NCI-H2196 treated with DMSO at 0.1 percent for 48 hours (cell line): ENCODE measurements at regions not wholly inside any gene's neighbourhood (a gene's known extent, or its start where the extent isn't known, plus 50 kb on each side); places are given as distances from the start of the nearest gene placed in this dataset.

Source experiments
- DNase-seq: peaks from one replicate; lab custom pipeline; 2025; ENCODE audit not compliant: unreplicated experiment; lab: John Stamatoyannopoulos, UW

DNA sequence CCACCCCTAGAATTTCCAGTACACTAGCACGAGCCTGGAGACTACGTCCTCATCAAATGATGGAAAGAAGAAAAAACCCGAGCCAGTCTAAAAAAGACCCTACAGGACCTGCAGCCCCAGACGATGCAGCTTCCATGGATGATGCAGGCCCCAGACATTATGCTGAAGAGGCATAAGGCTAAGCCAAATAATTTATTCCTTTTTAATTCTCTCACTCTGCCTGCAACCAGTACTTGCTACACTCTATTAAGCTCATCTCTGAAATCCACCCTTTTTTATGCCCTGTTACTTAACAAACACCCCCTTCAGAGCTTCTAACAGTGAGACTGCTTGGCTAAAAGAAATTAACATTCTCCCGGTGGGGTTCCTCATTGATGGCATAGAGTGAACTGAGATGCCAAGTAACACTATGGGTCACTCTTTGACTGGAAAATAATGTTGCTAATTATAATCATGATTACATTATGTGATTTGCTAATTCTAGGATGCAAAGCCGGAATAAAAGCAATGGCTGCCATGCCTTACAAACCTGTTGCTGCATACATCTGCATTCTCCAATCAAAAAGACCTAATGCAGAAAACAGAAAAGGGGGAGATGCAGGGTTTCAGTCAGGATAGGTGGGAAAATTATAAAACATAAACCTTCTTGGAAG, 1462.4 kb downstream of the UQCRFS1 start:
- DNase-seq: no peak

DNA sequence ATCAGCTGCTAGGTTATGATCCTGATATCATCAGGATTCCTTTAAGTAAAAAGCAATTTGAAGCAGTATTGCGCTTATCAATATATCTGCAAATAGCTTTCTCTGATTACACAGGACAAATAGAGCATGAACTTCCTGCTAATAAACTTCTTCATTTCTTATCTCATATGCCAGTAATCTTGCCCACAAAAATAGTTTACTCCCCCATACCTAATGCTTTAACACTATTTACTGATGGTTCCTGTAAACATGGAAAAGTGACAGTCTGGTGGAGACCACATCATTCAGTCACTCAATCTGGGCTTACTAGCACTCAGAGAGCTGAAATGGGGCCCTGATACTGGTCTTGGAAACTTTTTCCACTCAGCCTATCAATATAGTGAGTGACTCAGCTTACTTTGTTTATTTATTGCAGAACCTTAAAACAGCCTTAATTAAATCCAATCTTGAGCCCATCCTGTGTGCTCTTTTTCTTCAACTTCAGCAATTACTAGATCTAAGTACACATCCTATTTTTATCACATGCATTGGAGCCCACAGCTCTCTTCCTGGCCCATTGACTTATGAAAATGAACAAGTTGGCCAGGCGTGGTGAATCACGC, 1464.3 kb downstream of the UQCRFS1 start:
- no peak for DNase-seq

DNA sequence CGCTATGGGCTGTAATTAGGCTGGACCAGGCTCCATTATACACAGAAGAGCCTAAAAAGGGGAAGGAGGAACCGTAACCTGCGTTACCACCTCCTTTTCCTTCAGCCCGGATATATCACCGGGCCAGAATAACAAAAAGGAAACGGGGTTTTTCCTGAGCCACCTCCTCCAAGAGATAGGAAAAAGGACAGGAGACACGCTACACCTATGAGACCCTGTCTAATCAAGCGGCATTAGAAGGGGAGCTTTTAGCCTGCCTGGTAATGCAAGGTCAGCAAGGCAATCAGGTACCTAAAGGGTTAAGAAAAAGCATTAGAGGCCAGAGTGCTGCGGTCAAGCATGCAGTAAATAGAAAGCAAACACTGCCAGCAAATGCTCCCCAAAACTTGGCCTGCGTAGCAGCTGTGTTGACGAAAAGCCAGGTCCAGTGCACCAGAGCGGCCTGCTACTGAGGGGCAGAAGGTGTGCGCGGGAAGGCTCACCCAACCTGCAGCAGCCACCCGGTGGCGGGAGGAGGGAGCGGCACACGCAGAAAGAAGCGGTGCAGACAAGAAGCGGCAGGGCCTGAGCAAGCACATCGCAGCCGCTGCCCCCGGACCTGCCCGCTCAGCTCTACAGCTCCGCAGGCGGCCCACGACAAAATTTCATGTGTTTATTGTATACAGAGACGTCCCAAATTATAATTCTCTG, 1466.1 kb downstream of the UQCRFS1 start:
- DNase-seq: no peak

DNA sequence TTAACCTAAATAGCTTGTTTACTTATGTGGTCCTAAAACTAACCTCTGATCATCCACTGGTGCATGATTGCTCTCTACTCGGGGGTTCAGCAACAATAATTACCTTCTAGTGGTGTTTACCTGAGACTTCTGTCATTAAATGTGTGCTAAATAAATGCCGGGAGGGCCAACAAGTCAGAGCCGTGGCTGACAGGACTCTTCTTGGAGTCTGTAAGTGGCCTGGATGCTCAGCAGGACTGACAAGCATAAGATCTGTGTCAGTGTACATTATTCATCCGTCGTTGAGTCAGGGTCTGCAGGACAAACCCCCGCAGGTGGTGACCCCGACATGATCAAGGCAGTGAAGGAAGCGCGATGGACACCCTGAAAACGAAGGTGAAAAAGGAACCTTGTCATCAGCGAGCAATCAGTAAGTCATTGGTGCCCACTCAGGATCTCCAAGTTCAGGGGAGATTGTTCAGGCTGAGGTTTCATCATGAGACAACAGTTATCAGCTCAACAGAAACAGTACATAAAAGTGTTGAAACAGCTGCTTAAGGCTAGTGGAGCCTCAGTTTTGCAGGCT, 1466.9 kb downstream of the UQCRFS1 start:
- DNase-seq: no peak

DNA sequence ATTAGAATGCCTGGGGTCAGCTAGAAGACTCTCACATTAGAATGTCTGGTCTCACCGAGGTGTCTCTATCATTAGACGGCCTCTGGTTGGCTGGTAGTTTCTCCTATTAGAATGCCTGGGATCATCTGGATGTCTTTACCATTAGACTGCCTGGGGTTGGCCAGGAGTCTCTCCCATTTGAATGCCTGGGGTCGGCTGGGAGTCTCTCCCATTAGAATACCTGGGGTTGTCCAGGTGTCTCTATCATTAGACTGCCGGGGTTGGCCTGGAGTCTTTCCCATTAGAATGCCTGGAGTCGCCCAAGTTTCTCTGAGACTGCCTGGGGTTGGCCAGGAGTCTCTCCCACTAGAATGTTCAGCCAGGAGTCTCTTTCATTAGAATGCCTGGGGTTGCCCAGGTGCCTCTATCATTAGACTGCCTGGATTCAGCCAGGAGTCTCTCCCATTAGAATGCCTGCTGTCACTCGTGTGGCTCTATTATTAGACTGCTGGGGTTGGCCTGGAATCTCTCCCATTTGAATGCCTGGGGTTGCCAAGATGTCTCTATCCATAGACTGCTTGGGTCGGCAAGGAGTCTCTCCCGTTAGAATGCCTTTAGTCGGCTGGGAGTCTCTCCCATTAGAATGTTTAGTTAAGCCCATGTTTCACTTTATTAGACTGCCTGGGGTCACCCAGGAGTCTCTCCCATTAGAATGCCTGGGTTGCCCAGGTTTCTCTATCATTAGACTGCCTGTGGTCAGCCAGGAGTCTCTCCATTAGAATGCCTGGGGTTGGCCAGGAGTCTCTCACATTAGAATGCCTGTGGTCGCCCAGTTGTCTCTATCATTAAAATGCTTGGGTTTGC, 1467.8 kb downstream of the UQCRFS1 start:
- DNase-seq: no peak

DNA sequence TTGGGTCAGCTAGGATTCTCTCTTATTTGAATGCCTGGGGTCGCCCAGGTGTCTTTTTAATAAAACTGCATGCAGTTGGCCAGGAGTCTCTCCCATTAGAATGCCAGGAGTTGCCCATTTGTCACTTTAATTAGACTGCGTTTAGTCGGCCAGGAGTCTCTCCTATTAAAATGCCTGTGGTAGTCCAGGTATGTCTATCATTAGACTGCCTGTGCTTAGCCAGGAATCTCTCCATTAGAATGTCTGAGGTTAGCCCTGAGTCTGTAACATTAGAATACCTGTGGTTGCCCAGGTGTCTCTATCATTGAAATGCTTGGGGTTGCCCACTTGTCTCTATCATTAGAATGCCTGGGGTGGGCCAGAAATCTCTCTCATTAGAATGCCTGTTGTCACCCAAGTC, 1470.9 kb downstream of the UQCRFS1 start:
- DNase-seq: no peak

DNA sequence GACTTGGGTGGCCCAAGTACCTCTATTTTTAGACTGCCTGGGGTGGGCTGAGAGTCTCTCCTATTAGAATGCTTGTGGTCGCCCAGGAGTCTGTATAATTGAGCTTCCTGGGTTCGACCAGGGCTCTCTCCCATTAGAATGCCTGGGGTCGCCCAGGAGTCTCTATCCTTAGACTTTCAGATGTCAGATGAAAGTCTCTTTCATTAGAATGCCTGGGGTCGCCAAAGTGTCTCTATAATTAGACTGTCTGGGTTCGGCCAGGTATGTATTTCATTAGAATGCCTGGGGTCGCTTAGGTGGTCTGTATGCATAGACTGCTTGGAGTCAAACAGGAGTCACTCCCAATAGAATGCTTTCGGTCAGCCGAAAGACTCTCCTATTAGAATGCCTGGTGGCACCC, 1471.7 kb downstream of the UQCRFS1 start:
- DNase-seq: no peak

DNA sequence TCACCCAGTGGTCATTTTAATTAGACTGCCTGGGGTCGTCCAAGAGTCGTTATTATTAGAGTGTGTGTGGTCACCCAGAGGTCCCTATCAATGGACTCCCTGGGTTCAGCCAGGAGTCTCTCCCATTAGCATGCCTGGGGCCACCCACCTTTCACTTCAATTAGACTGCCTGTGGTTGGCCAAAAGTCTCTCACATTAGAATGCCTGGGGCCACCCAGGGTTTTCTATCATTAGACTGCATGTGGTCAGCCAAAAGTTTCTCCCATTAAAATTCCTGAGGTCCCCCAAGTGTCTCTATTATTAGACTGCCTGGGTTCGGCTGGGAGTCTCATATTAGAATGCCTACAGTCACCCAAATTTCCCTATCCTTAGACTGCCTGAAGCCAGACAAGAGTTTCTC, 1472.6 kb downstream of the UQCRFS1 start:
- DNase-seq: no peak

DNA sequence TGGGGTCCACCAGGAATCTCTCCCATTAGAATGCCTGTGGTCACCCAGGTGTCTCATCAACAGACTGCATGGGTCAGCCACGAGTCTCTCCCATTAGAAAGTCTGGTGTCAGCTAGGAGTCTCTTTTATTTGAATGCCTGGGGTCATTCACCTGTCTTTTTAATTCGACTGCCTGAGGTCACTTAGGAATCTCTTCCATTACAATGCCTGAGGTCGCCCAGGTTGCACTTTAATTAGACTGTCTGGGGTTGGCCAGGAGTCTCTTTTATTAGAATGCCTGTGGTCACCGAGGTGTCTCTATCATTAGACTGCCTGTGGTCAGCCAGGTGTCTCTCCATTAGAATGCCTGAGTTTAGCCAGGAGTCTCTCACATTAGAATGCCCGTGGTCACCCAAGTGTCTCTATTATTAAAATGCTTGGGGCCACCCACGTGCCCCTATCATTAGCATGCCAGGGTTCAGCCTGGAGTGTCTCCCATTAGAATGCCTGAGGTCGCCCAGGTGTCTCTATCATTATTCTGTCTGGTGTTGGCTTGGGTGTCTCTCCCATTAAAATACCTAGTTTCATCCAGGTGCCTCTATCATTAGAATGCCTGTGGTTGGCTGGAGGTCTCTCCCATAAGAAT, 1474.3 kb downstream of the UQCRFS1 start:
- no peak for DNase-seq

DNA sequence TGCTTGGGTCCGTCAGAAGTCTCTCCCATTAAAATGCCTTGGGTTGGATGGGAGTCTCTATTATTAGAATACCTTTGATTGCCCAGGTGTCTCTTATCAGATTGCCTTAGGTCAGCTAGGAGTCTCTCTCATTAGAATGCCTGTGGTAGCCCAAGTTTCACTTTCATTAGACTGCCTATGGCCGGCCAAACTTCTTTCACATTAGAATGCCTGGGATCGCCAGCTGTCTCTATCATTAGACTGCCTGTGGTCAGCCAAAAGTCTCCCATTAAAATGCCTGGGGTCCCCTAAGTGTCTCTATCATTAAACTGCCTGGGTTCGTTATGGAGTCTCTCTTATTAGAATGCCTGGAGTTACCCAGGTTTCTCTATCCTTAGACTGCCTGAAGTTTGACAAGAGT, 1476.7 kb downstream of the UQCRFS1 start:
- DNase-seq: no peak

DNA sequence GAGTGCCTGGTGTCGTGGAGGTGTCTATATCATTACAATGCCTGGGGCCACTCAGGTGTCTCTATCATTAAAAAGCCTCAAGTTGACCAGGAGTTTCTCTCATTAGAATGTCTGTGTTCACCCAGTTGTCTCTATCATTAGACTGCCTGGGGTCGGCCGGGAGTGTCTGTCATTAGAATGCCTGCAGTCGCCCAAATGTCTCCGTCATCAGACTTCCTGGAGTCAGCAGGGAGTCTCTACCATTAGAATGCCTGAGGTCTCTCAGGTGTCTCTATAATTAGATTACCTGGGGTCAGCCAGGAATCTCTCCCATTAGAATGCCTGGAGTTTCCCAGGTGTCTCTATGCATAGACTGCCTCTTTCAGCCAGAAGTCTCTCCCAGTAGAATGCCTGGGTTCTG, 1477.6 kb downstream of the UQCRFS1 start:
- DNase-seq: no peak

DNA sequence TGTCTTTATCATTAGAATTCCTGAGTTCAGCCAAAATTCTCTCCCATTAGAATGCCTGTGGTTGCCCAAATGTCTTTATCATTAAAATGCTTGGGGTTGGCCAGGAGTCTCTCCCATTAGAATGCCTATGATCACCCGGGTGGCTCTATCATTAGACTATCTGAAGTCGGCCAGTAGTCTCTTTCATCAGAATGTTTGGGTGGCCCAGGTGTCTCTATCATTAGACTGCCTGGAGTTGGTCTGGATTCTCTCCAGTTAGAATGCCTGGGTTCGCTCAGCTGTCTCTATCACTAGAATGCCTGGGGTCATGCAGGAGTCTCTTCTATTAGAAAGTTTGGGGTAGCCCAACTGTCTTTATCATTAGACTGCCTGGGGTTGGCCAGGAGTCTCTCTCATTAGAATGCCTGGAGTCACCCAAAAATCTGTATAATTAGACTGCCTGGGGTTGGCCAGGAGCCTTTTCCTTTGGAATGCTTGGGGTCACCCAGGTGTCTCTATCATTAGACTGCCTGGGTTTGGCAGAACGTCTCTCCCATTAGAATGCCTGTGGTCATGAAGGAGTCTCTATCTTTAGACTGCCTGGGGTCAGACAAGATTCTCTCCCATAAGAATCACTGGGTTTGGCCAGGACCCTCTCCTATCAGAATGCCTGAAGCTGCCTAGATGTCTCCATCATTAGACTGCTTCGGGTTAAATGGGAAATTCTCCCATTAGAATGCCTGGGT, 1478.3 kb downstream of the UQCRFS1 start:
- no peak for DNase-seq

DNA sequence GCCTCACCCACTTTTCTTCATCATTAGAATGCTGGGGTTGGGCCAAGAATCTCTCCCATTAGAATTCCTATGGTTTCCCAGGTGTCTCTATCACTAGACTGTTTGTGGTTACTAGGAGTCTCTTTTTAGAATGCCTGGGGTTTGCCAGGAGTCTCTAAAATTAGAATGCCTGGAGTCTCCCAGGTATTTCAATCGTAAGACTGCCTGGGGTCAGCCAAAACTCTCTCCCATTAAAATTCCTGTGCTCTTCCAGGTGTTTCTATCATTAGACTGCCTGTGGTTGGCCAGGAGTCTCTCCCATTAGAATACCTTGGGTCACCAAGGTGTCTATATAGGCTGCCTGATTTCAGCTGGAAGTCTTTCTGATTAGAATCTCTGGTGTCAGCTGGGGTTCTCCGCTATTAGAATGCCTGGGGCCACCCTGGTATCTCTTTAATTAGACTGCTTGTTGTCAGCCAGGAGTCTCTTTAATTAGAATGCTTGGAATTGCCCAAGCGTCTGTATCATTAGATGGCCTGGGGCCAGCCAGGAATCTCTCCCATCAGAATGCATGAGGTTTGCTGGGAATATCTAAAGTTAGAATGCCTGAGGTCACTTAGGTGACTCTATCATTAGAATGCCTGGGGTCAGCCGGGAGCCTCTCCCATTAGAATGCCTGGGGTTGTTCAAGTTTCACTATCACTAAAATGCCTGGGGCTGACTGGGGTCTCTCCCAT, 1479.2 kb downstream of the UQCRFS1 start:
- DNase-seq: no peak

DNA sequence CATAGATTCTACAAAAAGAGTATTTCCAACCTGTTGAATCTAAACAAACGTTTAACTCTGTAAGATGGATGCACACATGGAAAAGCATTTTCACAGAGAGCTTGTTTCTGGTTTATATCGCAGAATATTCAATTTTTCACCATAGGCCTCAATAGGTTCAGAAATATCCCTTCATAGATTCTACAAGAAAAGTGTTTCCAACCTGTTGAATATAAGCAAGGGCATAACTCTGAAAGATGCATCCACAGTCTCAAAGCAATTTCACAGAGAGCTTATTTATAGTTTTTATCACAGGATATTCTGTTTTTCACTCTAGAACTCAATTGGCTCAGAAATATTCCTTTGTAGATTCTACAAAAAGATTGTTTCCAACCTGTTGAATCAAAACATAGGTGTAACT, 1483.6 kb downstream of the UQCRFS1 start:
- DNase-seq: no peak

DNA sequence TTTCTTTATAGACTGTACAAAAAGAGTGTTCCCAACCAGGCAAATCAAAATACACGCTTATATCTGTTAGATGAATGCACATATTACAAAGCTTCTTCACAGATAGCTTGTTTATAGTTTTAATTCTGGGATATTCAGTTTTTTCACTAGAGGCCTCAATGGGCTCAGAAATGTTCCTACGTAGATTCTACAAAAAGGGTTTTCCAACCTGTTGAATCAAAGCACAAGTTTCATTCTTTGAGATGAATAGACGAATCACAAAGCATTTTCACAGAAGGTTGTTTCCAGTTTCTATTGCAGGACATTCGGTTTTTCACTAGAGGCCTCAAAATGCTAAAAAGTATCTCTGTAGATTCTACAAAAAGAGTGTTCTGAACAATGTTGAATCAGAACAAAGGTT, 1490.3 kb downstream of the UQCRFS1 start:
- DNase-seq: no peak

DNA sequence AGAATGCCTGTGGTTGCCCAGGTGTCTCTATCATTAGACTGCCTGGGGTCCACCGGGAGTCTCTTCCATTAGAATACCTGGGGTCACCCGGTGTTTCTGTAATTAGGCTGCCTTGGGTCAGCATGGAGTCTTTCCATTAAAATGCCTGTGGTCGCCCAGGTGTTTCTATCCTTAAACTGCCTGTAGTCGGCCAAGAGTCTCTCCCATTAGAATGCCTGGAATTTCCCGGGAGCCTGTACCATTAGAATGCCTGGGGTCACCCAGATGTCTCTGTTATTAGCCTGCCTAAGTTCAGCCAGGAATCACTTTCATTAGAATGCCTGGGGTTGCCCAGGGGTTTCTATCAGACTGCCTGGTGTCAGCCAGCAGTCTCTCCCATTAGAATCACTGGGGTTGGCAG, 1492.8 kb downstream of the UQCRFS1 start:
- DNase-seq: no peak

DNA sequence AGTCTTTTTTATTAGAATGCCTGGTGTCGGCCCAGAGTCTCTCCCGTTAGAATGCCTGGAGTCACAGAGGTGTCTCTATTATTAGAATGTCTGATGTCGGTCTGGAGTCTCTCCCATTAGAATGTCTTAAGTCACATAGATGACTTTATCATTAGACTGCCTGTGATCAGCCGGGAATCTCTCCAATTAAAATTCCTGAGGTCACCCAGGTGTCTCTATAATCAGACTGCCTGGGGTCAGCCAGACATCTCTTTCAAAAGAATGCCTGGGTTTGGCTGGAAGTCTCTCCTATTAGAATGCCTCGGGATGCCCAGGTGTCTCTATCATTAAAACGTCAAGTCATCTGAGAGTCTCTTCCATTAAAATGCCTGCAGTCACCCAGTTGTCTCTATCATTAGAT, 1493.9 kb downstream of the UQCRFS1 start:
- no peak for DNase-seq

DNA sequence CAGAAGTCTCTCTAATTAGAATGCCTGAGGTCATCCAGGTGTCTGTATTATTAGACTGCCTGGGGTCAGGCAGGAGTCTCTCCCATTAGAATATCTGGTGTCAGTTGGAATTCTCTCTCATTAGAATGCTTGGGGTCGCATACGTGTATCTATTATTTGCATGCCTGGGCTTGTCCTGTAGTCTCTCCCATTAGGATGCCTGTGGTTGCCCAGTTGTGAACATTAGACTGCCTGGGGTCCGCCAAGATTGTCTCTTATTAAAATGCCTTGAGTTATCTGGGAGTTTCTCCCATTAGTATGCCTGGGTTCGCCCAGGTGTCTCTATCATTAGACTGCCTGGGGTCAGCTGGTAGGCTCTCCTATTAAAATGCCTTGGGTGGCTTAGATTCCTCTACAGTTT, 1494.7 kb downstream of the UQCRFS1 start:
- DNase-seq: no peak

DNA sequence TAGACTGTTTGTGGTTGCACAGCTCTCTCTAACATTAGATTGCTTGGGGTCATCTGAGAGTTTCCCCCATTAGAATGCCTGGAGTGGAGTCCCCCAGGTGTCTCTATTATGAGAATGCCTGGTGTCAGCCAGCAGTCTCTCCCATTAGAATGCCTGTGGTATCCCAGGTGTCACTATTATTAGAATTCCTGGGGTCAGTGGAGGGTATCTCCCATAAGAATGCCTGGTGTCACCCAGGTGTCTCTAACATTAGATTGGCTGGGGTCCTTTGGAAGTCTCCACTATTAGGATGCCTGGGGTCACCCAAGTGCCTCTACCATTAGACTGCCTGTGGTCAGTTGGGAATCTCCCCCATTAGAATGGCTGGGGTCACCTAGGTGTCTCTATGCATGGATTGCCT, 1495.1 kb downstream of the UQCRFS1 start:
- DNase-seq: no peak

DNA sequence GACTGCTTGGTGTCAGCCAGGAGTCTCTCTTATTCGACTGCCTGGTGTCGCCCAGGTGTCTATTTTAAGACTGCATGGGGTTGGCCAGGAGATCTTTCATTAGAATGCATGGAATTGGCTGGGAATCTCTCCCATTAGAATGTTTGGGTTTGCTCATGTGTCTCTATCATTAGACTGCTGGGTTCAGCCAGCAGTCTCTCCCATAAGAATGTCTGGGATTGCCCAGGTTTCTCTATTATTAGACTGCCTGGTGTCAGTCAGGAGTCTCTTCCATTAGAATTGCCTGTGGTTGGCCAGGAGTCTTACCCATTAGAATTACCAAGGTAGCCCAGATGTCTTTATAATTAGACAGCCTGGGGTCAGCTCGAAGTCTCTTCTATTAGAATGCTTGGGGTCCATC, 1496.0 kb downstream of the UQCRFS1 start:
- no peak for DNase-seq
